ENCODE measurements at regions not wholly inside any gene's neighbourhood (a gene's known extent, or its start where the extent isn't known, plus 50 kb on each side); places are given as distances from the start of the nearest gene placed in this dataset.

DNA sequence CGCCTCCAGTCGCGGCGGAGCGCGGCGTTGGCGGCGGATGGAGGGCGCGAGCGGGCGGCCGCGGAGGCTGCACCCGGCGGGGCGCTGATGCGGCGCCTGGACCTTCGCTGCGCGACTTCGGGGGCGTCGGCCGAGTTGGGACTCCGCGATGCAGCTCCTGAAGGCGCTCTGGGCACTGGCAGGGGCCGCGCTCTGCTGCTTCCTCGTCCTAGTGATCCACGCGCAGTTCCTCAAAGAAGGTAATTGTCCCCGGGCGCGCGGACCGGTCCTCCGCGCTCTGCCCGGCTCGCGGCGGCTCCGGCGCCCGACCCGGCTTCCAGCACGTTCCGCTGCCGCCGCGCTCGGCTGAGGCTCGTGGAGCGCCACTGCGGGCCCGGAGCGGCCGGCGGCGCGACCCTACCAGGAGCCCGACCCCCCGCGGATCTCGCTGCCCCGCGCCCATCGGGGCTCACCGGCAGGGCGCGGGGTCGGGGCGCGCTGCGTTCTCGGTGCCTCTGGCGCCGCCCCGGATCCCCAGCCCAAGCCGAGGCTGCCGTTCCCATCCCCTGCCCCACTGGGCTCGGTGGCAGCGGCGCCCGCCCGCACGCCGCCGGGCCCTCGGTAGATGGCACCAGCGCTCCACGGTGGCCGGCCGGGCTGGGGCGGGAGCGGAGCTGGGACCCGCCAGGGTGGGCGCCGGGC lies 1251.2 kb downstream of the BRD1 start:
- in situ Hi-C loops (cut with HindIII; ENCODE audit: low pct_unique_long_range_greater_than_20kb, low sequenced_read_pairs), result no loop called here
- TF ChIP-seq JUND (IDR thresholded peaks at IDR 0.05; ENCODE audit: low read depth), result no peak
- no peak for DNase-seq (ENCODE audit: low read depth in 1 of 2, low spot score in 1 of 2)

DNA sequence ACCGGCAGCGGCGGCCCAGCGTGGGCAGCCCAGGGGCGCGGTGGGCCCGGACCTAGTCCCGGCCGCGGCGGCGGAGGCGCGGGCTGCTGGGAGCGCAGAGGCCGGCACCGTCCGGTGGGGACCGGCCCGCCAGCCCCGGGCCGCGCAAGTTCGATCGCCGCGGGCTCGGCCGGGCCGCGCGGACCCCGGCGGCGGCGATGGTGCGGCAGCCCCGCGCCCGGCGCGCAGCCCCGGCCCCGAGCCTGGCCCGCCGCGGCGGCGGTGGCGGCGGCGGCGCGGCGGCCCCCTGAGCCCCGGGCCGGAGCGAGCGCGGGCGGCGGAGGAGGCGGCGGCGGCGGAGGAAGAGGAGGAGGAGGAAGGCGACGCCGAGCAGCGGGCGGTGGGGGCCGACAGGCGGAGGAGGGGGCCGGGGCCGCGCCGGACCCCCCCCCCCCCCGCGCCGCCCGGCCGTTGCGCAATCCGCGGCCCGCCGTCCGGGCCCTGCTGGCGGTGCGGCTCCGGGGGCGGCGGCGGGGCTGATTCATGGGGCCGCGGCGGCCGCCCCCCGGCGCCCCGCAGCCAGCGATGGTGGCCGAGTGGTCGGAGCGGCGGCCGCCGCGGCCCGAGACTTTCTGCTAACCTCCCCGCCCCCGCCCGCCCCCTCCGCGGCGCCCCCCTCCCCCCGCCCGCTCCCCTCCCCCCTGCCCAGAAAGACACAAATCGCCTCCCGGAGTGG lies 1251.9 kb downstream of the BRD1 start:
- in situ Hi-C loops (cut with HindIII; ENCODE audit: low pct_unique_long_range_greater_than_20kb, low sequenced_read_pairs), result no loop called here
- no peak for DNase-seq (ENCODE audit: low read depth in 1 of 2, low spot score in 1 of 2)
- TF ChIP-seq JUND (IDR thresholded peaks at IDR 0.05; ENCODE audit: low read depth), result no peak

DNA sequence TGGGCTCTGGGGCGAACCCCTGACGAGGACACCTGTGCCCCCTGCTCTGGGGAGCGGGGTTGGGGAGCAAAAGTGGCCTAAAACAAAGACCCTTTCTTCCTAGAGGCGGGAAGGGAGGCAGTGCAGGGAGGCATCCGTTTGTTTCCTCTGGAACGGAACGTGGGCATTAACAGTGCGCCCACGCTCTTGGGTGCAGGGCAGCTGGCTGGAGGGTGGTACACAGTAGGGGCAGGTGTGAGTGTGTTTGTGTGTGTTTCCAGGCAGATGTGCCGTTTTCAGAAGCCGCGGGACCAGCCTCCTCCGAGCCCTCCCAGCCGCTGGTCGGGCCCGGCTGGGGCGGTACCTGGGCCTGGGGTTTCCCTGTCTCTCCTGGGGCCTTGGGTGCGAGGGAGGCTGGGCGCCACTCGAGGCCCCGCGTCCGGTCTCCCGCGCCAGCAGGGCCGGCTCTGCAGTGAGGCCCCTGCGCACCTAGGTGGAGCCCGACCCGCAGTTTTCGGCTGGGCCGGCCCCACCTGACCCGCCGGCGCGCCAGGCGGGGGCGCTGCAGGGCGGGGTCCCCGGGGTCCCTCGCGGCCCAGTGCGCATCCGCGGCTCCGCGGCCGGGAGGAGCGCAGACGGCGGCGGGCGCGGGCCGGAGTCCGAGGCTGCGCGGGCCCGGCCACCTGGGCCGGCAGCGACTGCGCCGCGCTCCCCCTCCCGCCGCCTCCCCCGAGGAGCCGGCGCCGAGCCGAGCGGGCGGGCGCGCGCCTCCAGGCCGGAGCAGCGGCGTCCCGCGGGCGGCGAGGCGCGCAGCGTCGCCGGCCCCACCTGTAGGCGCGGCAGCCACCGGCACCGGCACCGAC lies 1252.7 kb downstream of the BRD1 start:
- in situ Hi-C loops (cut with HindIII; ENCODE audit: low pct_unique_long_range_greater_than_20kb, low sequenced_read_pairs), result no loop called here
- no peak for TF ChIP-seq JUND (IDR thresholded peaks at IDR 0.05; ENCODE audit: low read depth)
- DNase-seq (ENCODE audit: low read depth in 1 of 2, low spot score in 1 of 2), result no peak

- in situ Hi-C loops (cut with HindIII; ENCODE audit: low pct_unique_long_range_greater_than_20kb, low sequenced_read_pairs), result no loop called here
- no peak for DNase-seq (ENCODE audit: low read depth in 1 of 2, low spot score in 1 of 2)
- TF ChIP-seq JUND (IDR thresholded peaks at IDR 0.05; ENCODE audit: low read depth), result no peak
Observed at GRCh38 chr22:48573766-48574165, 1253.9 kb downstream of the BRD1 start.

DNA sequence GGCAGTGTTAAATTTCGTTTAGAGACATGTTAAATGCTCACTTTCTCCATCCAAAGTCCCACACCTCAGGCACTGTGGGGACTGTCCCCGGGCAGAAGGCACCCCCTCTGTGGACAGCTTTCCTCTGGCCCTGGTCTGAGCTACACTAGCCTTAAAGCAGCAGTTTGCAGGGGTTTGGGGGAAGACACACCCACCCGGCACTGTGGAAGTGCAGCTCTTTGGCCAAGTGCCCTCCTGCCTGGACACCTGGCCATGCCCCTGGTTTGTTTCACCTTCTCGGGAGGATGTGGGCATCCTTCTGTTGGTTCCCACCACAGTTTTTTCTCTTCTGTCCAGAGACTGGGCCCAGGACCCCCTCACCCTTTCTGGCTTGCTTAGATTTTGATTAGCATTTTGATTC lies 1254.7 kb downstream of the BRD1 start:
- TF ChIP-seq JUND (IDR thresholded peaks at IDR 0.05; ENCODE audit: low read depth), result no peak
- in situ Hi-C loops (cut with HindIII; ENCODE audit: low pct_unique_long_range_greater_than_20kb, low sequenced_read_pairs), result no loop called here
- no peak for DNase-seq (ENCODE audit: low read depth in 1 of 2, low spot score in 1 of 2)

GRCh38 chr22:48570912-48571311 lies 1256.8 kb downstream of the BRD1 start:
- no peak for DNase-seq (ENCODE audit: low read depth in 1 of 2, low spot score in 1 of 2)
- TF ChIP-seq JUND (IDR thresholded peaks at IDR 0.05; ENCODE audit: low read depth), result no peak
- in situ Hi-C loops (cut with HindIII; ENCODE audit: low pct_unique_long_range_greater_than_20kb, low sequenced_read_pairs), result no loop called here

DNA sequence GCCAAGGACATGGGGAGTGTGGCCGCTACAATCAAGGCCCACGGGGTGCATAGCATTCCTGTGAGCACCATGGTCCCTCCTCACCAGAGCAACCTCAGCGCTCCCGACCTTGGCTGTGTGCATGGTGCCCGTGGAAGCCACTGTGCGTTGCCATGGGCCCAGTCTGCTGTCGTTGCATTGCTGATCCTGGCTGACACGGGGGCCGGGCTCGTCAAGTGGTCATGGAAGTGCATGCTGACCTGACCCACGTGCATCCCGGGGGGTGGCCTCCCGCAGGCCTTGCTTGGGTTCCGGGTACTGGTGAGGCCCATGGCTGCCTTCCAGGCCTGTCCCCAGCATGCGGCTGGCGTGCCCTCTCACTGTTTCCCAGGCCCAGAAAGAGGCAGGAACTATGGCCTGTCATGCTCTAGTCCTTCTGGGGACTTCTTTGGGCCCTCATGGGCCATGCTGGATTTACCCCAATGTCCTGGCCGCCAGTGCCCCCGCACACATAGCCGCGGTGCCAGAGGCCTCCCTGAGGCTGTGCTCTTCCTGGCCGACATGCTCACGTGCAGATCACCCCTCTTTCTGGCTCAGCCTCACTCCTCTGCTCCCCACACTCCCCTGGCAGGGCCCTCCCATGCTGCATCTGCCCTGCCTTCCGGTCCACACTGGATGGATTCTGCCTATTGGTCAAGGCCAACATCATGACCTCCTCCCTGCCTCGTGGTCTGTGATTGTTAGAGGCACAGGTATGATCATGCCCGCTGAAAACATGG lies 1258.0 kb downstream of the BRD1 start:
- TF ChIP-seq JUND (IDR thresholded peaks at IDR 0.05; ENCODE audit: low read depth), result no peak
- in situ Hi-C loops (cut with HindIII; ENCODE audit: low pct_unique_long_range_greater_than_20kb, low sequenced_read_pairs), result no loop called here

DNA sequence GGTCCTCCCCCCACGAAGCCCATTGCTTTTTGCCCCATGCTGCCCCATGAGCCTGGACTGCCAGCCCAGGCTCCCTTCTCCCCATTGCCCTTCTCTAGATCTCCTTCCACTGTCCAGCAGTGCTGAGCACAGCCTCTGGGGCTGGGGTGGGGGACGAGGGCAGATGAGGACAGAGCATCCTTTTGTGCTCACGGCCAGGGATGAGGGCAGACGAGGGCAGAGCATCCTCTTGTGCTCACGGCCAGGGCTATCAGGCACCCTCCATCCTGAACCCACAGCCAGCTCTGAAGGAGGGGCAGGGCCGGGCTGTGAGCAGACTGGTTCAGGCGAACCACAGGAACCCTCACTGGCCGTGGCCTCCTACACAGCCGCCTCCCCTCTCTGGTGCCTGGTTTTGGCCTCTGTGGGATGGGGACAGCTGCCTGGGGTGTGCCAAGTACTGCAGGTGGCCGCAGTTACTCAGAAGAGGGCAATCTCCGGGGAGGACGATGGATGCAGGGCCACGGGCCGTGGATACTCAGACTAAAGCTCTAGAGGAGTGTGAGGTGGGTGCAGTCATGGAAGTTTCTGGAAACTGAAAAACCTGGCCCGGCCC lies 1258.8 kb downstream of the BRD1 start:
- no peak for DNase-seq (ENCODE audit: low read depth in 1 of 2, low spot score in 1 of 2)
- no peak for TF ChIP-seq JUND (IDR thresholded peaks at IDR 0.05; ENCODE audit: low read depth)
- in situ Hi-C loops (cut with HindIII; ENCODE audit: low pct_unique_long_range_greater_than_20kb, low sequenced_read_pairs), result no loop called here

More for the DNA sequence above, 1258.0 kb downstream of the BRD1 start:
- DNase-seq (ENCODE audit: low read depth in 1 of 2, low spot score in 1 of 2), result no peak

GRCh38 chr22:48567213-48567975 lies 1260.3 kb downstream of the BRD1 start:
- DNase-seq (ENCODE audit: low read depth in 1 of 2, low spot score in 1 of 2), result no peak

GRCh38 chr22:48566741-48567140 lies 1260.9 kb downstream of the BRD1 start:
- no peak for DNase-seq (ENCODE audit: low read depth in 1 of 2, low spot score in 1 of 2)
- in situ Hi-C loops (cut with HindIII; ENCODE audit: low pct_unique_long_range_greater_than_20kb, low sequenced_read_pairs), result no loop called here
- no peak for TF ChIP-seq JUND (IDR thresholded peaks at IDR 0.05; ENCODE audit: low read depth)

More at GRCh38 chr22:48567213-48567975, 1260.3 kb downstream of the BRD1 start:
- TF ChIP-seq JUND (IDR thresholded peaks at IDR 0.05; ENCODE audit: low read depth), result no peak
- in situ Hi-C loops (cut with HindIII; ENCODE audit: low pct_unique_long_range_greater_than_20kb, low sequenced_read_pairs), result no loop called here

DNA sequence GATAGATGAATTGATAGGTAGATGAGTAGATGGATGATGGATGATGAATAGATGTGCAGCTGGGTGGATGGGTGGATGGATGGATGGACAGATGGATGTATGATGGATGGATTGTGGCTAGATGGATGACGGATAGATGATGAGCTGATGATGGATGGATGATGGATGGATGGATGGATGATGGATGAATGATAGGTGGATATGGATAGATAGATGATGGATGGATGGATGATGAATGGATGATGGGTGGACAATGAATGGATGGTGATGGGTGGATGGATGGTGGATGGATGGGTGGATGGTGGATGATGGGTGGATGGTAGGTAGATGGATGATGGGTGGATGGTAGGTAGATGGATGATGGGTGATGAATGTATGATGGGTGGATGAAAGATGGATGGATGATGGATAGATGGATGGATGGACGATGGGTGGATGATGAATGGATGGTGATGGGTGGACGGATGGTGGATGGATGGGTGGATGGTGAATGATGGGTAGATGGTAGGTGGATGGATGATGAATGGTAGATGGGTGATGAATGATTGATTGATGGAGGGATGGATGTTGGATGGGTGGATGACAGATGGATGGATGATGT lies 1261.7 kb downstream of the BRD1 start:
- in situ Hi-C loops (cut with HindIII; ENCODE audit: low pct_unique_long_range_greater_than_20kb, low sequenced_read_pairs), result no loop called here
- no peak for TF ChIP-seq JUND (IDR thresholded peaks at IDR 0.05; ENCODE audit: low read depth)
- no peak for DNase-seq (ENCODE audit: low read depth in 1 of 2, low spot score in 1 of 2)
